DOHH2 (cell line): ENCODE measurements at regions not wholly inside any gene's neighbourhood (a gene's known extent, or its start where the extent isn't known, plus 50 kb on each side); places are given as distances from the start of the nearest gene placed in this dataset.

Source experiments
- H3F3A ChIP-seq: fragments of 200-600 bp; sonication (generic), shearing (Covaris generic); 2 replicates; pipeline ENCODE4 v1.6.0; 2016; ENCODE audit warnings: antibody characterized with exemption, mild to moderate bottlenecking; ENCODE audit not compliant: control insufficient read depth, insufficient read depth
- H3K27ac ChIP-seq: fragments of 200-600 bp; sonication (generic); 2 replicates; pipeline ENCODE4 v1.5.1; 2014; ENCODE audit warnings: low read depth, mild to moderate bottlenecking, low read length, moderate library complexity
- H3K27me3 ChIP-seq: fragments of 200-600 bp; sonication (generic); 2 replicates; pipeline ENCODE4 v1.6.1; 2014; ENCODE audit warnings: mild to moderate bottlenecking, low read length, mixed read lengths; ENCODE audit not compliant: control insufficient read depth
- H3K36me3 ChIP-seq: fragments of 200-600 bp; sonication (generic); 2 replicates; pipeline ENCODE4 v1.6.1; 2014; ENCODE audit warnings: mild to moderate bottlenecking, low read length, moderate library complexity, mixed read lengths; ENCODE audit not compliant: control insufficient read depth
- H3K4me1 ChIP-seq: fragments of 200-600 bp; sonication (generic); 2 replicates; pipeline ENCODE4 v1.6.1; 2014; ENCODE audit warnings: mild to moderate bottlenecking, low read length, mixed read lengths; ENCODE audit not compliant: control insufficient read depth
- H3K4me2 ChIP-seq: fragments of 200-600 bp; sonication (generic); 2 replicates; pipeline ENCODE4 v1.6.0; 2014; ENCODE audit warnings: mild to moderate bottlenecking, low read length, moderate library complexity
- H3K4me3 ChIP-seq: fragments of 200-600 bp; sonication (generic); 2 replicates; pipeline ENCODE4 v1.5.1; 2014; ENCODE audit warnings: mild to moderate bottlenecking, low read length, mixed read lengths
- H3K79me2 ChIP-seq: fragments of 200-600 bp; sonication (generic); 2 replicates; pipeline ENCODE4 v1.6.1; 2014; ENCODE audit warnings: mild to moderate bottlenecking, low read length, mixed read lengths; ENCODE audit not compliant: control insufficient read depth
- H3K9me2 ChIP-seq: fragments of 200-600 bp; sonication (generic); replicated peaks from 2 replicates; pipeline ENCODE4 v1.6.1; 2014; ENCODE audit warnings: mild to moderate bottlenecking, low read length, mixed read lengths; ENCODE audit not compliant: control insufficient read depth
- H3K9me3 ChIP-seq: fragments of 200-600 bp; sonication (generic); 2 replicates; pipeline ENCODE4 v1.6.1; 2014; ENCODE audit warnings: antibody characterized with exemption, low read length, mixed read lengths; ENCODE audit not compliant: control insufficient read depth, insufficient read depth
- H4K20me1 ChIP-seq: fragments of 200-600 bp; sonication (generic); 2 replicates; pipeline ENCODE4 v1.6.0; 2014; ENCODE audit warnings: low read depth, mild to moderate bottlenecking, antibody characterized with exemption, low read length, moderate library complexity; ENCODE audit not compliant: control insufficient read depth, insufficient read depth
- CTCF ChIP-seq: fragments of 200-600 bp; sonication (generic); IDR thresholded peaks from one replicate; pipeline ENCODE4 v1.5.1; 2014; ENCODE audit warnings: antibody characterized with exemption, mild to moderate bottlenecking, low read depth, low read length; ENCODE audit not compliant: poor library complexity, severe bottlenecking
- EZH2phosphoT487 ChIP-seq: fragments of 200-600 bp; sonication (generic); IDR thresholded peaks from 2 replicates; pipeline ENCODE4 v1.6.1; 2017; ENCODE audit warnings: borderline replicate concordance, mild to moderate bottlenecking, antibody characterized with exemption, low read length, moderate library complexity, mixed read lengths

- no peaks in the 10 kb centered on the region for H3K9me2 ChIP-seq
- H3K79me2 ChIP-seq, result no peaks in the 10 kb centered on the region
- H3K9me3 ChIP-seq, result no peaks in the 10 kb centered on the region
- TF ChIP-seq EZH2phosphoT487, result no peak
- no peak for TF ChIP-seq CTCF
- no peak overlapping the region for H3K27ac ChIP-seq
- H3K4me1 ChIP-seq, result no peaks in the 10 kb centered on the region
- no peaks in the 10 kb centered on the region for H4K20me1 ChIP-seq
- H3K27me3 ChIP-seq, result 0 out of 2 replicates have a peak, but pooled peaks cover 2% of the 10 kb centered on the region
- no peaks in the 10 kb centered on the region for H3K36me3 ChIP-seq
- no peaks in the 10 kb centered on the region for H3F3A ChIP-seq
- no peak overlapping the region for H3K4me3 ChIP-seq
- H3K4me2 ChIP-seq, result no peak overlapping the region
These were observed 300.0 kb downstream of the DIRAS2 start for GRCh38 chr9:90342607-90343006.

GRCh38 chr9:90343366-90343765 lies 299.3 kb downstream of the DIRAS2 start:
- Histone ChIP-seq H3K9me3 (no peaks in the 10 kb centered on the region), H3K4me2 (no peak overlapping the region), H4K20me1 (no peaks in the 10 kb centered on the region), H3K27ac (no peak overlapping the region), H3K4me3 (no peak overlapping the region), H3F3A (no peaks in the 10 kb centered on the region), H3K9me2 (no peaks in the 10 kb centered on the region), H3K36me3 (no peaks in the 10 kb centered on the region), H3K79me2 (no peaks in the 10 kb centered on the region), H3K27me3 (0 out of 2 replicates have a peak, but pooled peaks cover 2% of the 10 kb centered on the region), H3K4me1 (no peaks in the 10 kb centered on the region)
- no peak for TF ChIP-seq CTCF
- TF ChIP-seq EZH2phosphoT487, result no peak

- no peaks in the 10 kb centered on the region for H3K9me3 ChIP-seq
- H3K79me2 ChIP-seq, result no peaks in the 10 kb centered on the region
- H3K27ac ChIP-seq, result no peak overlapping the region
- no peaks in the 10 kb centered on the region for H3K9me2 ChIP-seq
- no peaks in the 10 kb centered on the region for H3F3A ChIP-seq
- TF ChIP-seq CTCF (no peak), EZH2phosphoT487 (no peak)
- H3K36me3 ChIP-seq, result no peaks in the 10 kb centered on the region
- no peaks in the 10 kb centered on the region for H3K27me3 ChIP-seq
- no peaks in the 10 kb centered on the region for H3K4me1 ChIP-seq
- H4K20me1 ChIP-seq, result no peaks in the 10 kb centered on the region
- H3K4me2 ChIP-seq, result no peak overlapping the region
- H3K4me3 ChIP-seq, result no peak overlapping the region
These were observed 298.6 kb downstream of the DIRAS2 start for GRCh38 chr9:90343991-90344390.

GRCh38 chr9:90365666-90366065 lies 277.0 kb downstream of the DIRAS2 start:
- Histone ChIP-seq H3K27me3 (no peaks in the 10 kb centered on the region), H3K36me3 (no peaks in the 10 kb centered on the region), H3K4me3 (no peak overlapping the region), H3K27ac (no peak overlapping the region), H3K4me1 (no peaks in the 10 kb centered on the region), H3K9me3 (no peaks in the 10 kb centered on the region), H4K20me1 (no peaks in the 10 kb centered on the region), H3K79me2 (no peaks in the 10 kb centered on the region), H3K4me2 (no peak overlapping the region), H3K9me2 (no peaks in the 10 kb centered on the region), H3F3A (no peaks in the 10 kb centered on the region)
- TF ChIP-seq CTCF, result no peak
- TF ChIP-seq EZH2phosphoT487, result no peak
